ENCODE measurements at regions not wholly inside any gene's neighbourhood (a gene's known extent, or its start where the extent isn't known, plus 50 kb on each side); places are given as distances from the start of the nearest gene placed in this dataset.

GRCh38 chr14:53500191-53500590 lies 347.1 kb upstream of the DDHD1 start:
- TF ChIP-seq CTCF (optimal IDR thresholded peaks at IDR 0.05 in 1 of 3, IDR thresholded peaks at IDR 0.05 in 1 of 3, conservative IDR thresholded peaks at IDR 0.05 in 1 of 3; ENCODE audit: extremely low read depth in 1 of 3, insufficient read depth in 2 of 3, low read length in 3 of 3) (no peak), EZH2 (IDR thresholded peaks at IDR 0.05; ENCODE audit: low read length) (no peak)

All from keratinocyte (primary cell).